ENCODE measurements at regions not wholly inside any gene's neighbourhood (a gene's known extent, or its start where the extent isn't known, plus 50 kb on each side); places are given as distances from the start of the nearest gene placed in this dataset.

GRCh38 chr2:67919490-67919889 is 143.3 kb downstream of the C1D start:
- H3K4me3 Mint-ChIP-seq = no peak overlapping the region
- H3K27ac Mint-ChIP-seq = no peak overlapping the region
- no peaks in the 10 kb centered on the region for H3K9me3 ChIP-seq (ENCODE audit: control insufficient read depth, low read length, poor library complexity, severe bottlenecking)
- ATAC-seq (no peak), DNase-seq (no peak)
- H3K36me3 Mint-ChIP-seq (ENCODE audit: low read depth) = no peaks in the 10 kb centered on the region
- H3K27me3 Mint-ChIP-seq = peaks cover 36% of the 10 kb centered on the region
- no peaks in the 10 kb centered on the region for H3K4me1 Mint-ChIP-seq

GRCh38 chr2:67922080-67922785 is 140.6 kb downstream of the C1D start:
- Mint-ChIP-seq H3K27me3 (peaks cover 46% of the 10 kb centered on the region), H3K4me1 (no peaks in the 10 kb centered on the region), H3K4me3 (no peak overlapping the region), H3K27ac (no peak overlapping the region), H3K36me3 (ENCODE audit: low read depth) (no peaks in the 10 kb centered on the region)
- no peaks in the 10 kb centered on the region for H3K9me3 ChIP-seq (ENCODE audit: control insufficient read depth, low read length, poor library complexity, severe bottlenecking)
- DNase-seq = no peak
- no peak for ATAC-seq

DNA sequence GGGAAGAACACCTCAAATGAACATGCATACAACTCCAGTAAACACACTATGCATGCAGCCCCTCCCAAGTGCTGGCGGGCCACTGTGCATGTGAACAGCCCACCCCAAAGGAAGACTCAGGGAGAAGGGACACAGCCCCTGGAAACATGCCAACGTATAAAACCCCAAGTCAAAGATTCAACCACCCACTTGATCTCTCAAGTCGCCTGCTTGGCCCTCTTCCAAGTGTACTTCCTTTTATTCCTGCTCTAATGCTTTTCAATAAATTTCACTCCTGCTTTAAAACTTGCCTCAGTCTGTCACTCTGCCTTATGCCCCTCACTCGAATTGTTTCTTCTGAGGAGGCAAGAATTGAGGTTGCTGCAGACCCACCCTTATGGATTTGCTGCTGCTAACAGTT is 139.1 kb downstream of the C1D start:
- no peak overlapping the region for H3K27ac Mint-ChIP-seq
- peaks cover 45% of the 10 kb centered on the region for H3K27me3 Mint-ChIP-seq
- no peak overlapping the region for H3K4me3 Mint-ChIP-seq
- no peaks in the 10 kb centered on the region for H3K9me3 ChIP-seq (ENCODE audit: control insufficient read depth, low read length, poor library complexity, severe bottlenecking)
- no peaks in the 10 kb centered on the region for H3K36me3 Mint-ChIP-seq (ENCODE audit: low read depth)
- ATAC-seq (no peak), DNase-seq (no peak)
- H3K4me1 Mint-ChIP-seq = no peaks in the 10 kb centered on the region

- no peaks in the 10 kb centered on the region for H3K9me3 ChIP-seq (ENCODE audit: control insufficient read depth, low read length, poor library complexity, severe bottlenecking)
- Mint-ChIP-seq H3K4me1 (no peaks in the 10 kb centered on the region), H3K36me3 (ENCODE audit: low read depth) (no peaks in the 10 kb centered on the region), H3K4me3 (no peak overlapping the region), H3K27ac (no peak overlapping the region), H3K27me3 (peaks cover 33% of the 10 kb centered on the region)
- DNase-seq (no peak), ATAC-seq (no peak)
These were observed 135.3 kb downstream of the C1D start for GRCh38 chr2:67927501-67927900.

DNA sequence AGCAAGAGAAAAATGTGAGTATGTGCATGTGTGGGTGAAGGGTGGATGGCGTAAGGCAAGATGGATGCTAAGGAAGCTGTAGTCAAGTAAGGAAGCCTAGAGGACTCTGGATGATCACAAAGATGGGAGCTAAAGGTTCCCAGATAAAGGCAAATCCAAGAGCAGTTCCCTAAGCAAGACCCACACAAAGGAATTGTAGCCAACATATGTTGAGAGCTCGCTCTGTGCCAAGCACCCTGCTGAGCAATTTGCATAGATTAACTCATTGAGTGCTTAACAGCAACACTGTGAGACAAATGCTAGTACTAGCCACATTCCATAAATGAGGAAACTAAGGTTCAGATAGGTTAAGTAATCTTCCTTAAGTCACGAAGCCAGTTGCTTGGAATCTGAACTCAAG is 132.6 kb downstream of the C1D start:
- H3K4me3 Mint-ChIP-seq = no peak overlapping the region
- no peaks in the 10 kb centered on the region for H3K9me3 ChIP-seq (ENCODE audit: control insufficient read depth, low read length, poor library complexity, severe bottlenecking)
- no peaks in the 10 kb centered on the region for H3K36me3 Mint-ChIP-seq (ENCODE audit: low read depth)
- H3K27ac Mint-ChIP-seq = no peak overlapping the region
- no peaks in the 10 kb centered on the region for H3K4me1 Mint-ChIP-seq
- no peak for ATAC-seq
- no peak for DNase-seq
- H3K27me3 Mint-ChIP-seq = peaks cover 20% of the 10 kb centered on the region

DNA sequence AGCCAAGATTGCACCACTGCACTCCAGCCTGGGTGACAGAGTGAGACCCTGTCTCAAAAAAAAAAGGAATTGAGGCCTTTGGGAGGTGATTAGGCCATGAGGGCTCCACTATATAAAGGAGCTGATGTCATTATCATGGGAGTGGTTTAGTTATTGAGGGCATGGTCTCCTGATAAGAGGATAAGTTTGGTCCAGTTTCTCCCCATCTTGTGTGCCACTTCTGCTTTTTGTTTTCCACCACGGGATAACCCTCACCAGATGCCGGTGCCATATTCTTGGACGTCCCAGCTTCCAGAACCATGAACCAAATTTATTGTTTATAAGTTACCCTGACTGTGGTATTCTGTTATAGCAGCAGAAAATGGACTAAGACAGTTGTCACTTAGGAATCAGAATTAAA is 125.8 kb downstream of the C1D start:
- DNase-seq (no peak), ATAC-seq (no peak)
- Mint-ChIP-seq H3K27ac (no peak overlapping the region), H3K36me3 (ENCODE audit: low read depth) (no peaks in the 10 kb centered on the region), H3K27me3 (peaks cover 11% of the 10 kb centered on the region), H3K4me1 (no peaks in the 10 kb centered on the region), H3K4me3 (no peak overlapping the region)
- H3K9me3 ChIP-seq (ENCODE audit: control insufficient read depth, low read length, poor library complexity, severe bottlenecking) = peaks cover 3% of the 10 kb centered on the region

GRCh38 chr2:67938053-67938452 is 124.8 kb downstream of the C1D start:
- no peak for ATAC-seq
- Mint-ChIP-seq H3K4me1 (no peaks in the 10 kb centered on the region), H3K27ac (no peak overlapping the region), H3K4me3 (no peak overlapping the region), H3K27me3 (peaks cover 11% of the 10 kb centered on the region), H3K36me3 (ENCODE audit: low read depth) (no peaks in the 10 kb centered on the region)
- no peak for DNase-seq
- peaks cover 3% of the 10 kb centered on the region for H3K9me3 ChIP-seq (ENCODE audit: control insufficient read depth, low read length, poor library complexity, severe bottlenecking)

- H3K4me3 Mint-ChIP-seq = no peak overlapping the region
- no peak for DNase-seq
- H3K4me1 Mint-ChIP-seq = no peaks in the 10 kb centered on the region
- ATAC-seq = no peak
- peaks cover 13% of the 10 kb centered on the region for H3K27me3 Mint-ChIP-seq
- H3K27ac Mint-ChIP-seq = no peak overlapping the region
- H3K9me3 ChIP-seq (ENCODE audit: control insufficient read depth, low read length, poor library complexity, severe bottlenecking) = no peaks in the 10 kb centered on the region
- H3K36me3 Mint-ChIP-seq (ENCODE audit: low read depth) = no peaks in the 10 kb centered on the region
These were observed 117.7 kb downstream of the C1D start for GRCh38 chr2:67945056-67945455.

GRCh38 chr2:67945940-67946339 is 116.9 kb downstream of the C1D start:
- H3K9me3 ChIP-seq (ENCODE audit: control insufficient read depth, low read length, poor library complexity, severe bottlenecking) = no peaks in the 10 kb centered on the region
- no peak for ATAC-seq
- Mint-ChIP-seq H3K36me3 (ENCODE audit: low read depth) (no peaks in the 10 kb centered on the region), H3K4me3 (no peak overlapping the region), H3K4me1 (peaks cover 5% of the 10 kb centered on the region), H3K27ac (no peak overlapping the region), H3K27me3 (peaks cover 7% of the 10 kb centered on the region)
- no peak for DNase-seq

GRCh38 chr2:67948057-67948456 is 114.7 kb downstream of the C1D start:
- H3K27ac Mint-ChIP-seq = no peak overlapping the region
- DNase-seq (no peak), ATAC-seq (no peak)
- peaks cover 12% of the 10 kb centered on the region for H3K27me3 Mint-ChIP-seq
- no peak overlapping the region for H3K4me3 Mint-ChIP-seq
- H3K36me3 Mint-ChIP-seq (ENCODE audit: low read depth) = no peaks in the 10 kb centered on the region
- peaks cover 6% of the 10 kb centered on the region for H3K4me1 Mint-ChIP-seq
- H3K9me3 ChIP-seq (ENCODE audit: control insufficient read depth, low read length, poor library complexity, severe bottlenecking) = no peaks in the 10 kb centered on the region

DNA sequence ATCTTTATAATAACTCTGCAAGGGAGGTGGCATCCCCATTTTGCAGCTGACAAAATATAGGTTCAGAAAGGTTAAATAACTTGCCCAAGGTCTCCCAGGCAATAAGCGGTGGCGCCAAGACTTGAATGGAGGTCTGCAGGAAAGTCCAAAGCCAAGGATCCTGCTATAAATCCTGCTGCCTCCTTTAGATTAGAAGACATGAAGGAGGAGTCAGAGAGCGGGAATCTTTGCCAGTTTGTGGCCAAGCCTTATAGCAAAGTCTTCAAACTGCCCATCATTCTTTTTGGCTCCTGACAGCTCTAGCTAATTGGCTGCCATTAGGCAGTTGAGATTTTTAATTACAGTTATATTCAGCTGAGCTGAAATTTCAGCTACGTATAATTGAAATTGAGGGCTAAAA is 114.3 kb downstream of the C1D start:
- H3K4me1 Mint-ChIP-seq = peaks cover 6% of the 10 kb centered on the region
- H3K36me3 Mint-ChIP-seq (ENCODE audit: low read depth) = no peaks in the 10 kb centered on the region
- H3K27me3 Mint-ChIP-seq = peaks cover 12% of the 10 kb centered on the region
- no peaks in the 10 kb centered on the region for H3K9me3 ChIP-seq (ENCODE audit: control insufficient read depth, low read length, poor library complexity, severe bottlenecking)
- H3K27ac Mint-ChIP-seq = no peak overlapping the region
- DNase-seq (no peak), ATAC-seq (no peak)
- no peak overlapping the region for H3K4me3 Mint-ChIP-seq

DNA sequence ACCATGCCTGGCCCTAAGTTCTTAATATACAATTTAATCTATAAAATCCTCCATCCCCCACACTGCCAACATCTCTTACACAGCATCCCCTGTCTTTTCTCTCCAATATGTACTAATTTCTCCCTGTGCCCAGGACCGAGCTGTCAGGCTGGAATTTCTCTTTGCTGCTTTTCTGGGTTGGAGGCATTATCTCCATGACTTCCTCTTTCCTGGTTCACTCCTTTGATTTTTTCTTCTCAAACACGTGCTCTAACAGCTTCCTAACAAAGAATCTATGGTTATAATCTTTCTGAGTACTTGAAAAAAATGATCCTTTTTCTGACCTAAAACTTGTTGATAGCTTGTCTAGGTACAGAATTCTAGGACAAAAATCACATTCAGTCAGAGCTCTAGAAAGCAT is 112.8 kb downstream of the C1D start:
- H3K9me3 ChIP-seq (ENCODE audit: control insufficient read depth, low read length, poor library complexity, severe bottlenecking) = no peaks in the 10 kb centered on the region
- H3K27ac Mint-ChIP-seq = no peak overlapping the region
- H3K36me3 Mint-ChIP-seq (ENCODE audit: low read depth) = no peaks in the 10 kb centered on the region
- peaks cover 14% of the 10 kb centered on the region for H3K27me3 Mint-ChIP-seq
- H3K4me1 Mint-ChIP-seq = peaks cover 6% of the 10 kb centered on the region
- H3K4me3 Mint-ChIP-seq = no peak overlapping the region
- DNase-seq (no peak), ATAC-seq (no peak)

DNA sequence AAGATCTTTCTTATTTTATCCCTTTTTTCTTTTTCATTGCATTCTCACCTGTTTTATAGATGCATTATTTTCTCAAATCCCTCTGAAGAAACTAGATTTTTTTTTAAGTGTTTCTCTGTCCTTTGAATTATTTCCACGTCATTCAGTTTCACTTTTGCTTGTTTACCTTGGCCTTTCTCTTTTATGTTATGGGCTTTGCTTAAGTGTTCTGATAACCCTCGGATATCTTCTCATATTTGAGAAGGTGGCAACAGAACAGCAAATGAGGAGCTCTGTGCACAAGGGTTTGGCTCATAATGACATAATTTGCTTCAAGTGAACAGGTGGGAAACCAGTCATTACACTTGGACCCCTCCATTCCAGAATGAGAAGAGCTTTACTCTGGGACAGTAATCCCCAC is 111.9 kb downstream of the C1D start:
- no peak for ATAC-seq
- Mint-ChIP-seq H3K36me3 (ENCODE audit: low read depth) (no peaks in the 10 kb centered on the region), H3K27ac (peak overlapping the region; percentile 60), H3K4me1 (peaks cover 6% of the 10 kb centered on the region), H3K27me3 (peaks cover 22% of the 10 kb centered on the region), H3K4me3 (peak overlapping the region; percentile 74)
- no peak for DNase-seq
- no peaks in the 10 kb centered on the region for H3K9me3 ChIP-seq (ENCODE audit: control insufficient read depth, low read length, poor library complexity, severe bottlenecking)

DNA sequence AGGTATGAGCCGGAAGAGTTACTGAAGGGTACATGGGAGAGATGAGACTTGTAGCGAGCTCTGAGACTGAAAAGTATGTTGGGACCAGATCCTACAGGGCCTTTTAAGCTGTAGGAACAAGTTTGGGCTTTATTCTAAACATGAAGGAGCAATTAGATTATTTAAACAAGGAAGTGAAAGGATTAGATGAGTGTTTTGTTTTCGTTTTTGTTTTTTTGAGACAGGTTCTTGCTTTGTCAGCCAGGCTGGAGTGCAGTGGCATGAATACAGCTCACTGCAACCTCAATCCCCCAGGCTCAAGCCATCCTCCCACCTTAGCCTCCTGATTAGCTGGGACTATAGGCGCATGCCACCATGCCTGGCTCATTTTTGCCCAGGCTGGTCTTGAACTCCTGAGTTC is 110.7 kb downstream of the C1D start:
- Mint-ChIP-seq H3K27ac (no peak overlapping the region), H3K36me3 (ENCODE audit: low read depth) (no peaks in the 10 kb centered on the region), H3K27me3 (peaks cover 17% of the 10 kb centered on the region), H3K4me3 (no peak overlapping the region), H3K4me1 (peaks cover 6% of the 10 kb centered on the region)
- DNase-seq (no peak), ATAC-seq (no peak)
- no peaks in the 10 kb centered on the region for H3K9me3 ChIP-seq (ENCODE audit: control insufficient read depth, low read length, poor library complexity, severe bottlenecking)

Measured in T-helper 17 cell (primary cell).